GM21737 (cell line): ENCODE measurements at regions not wholly inside any gene's neighbourhood (a gene's known extent, or its start where the extent isn't known, plus 50 kb on each side); places are given as distances from the start of the nearest gene placed in this dataset.

ENCODE experiments used
- ATAC-seq: cut with Tn5 transposase; IDR thresholded peaks from one replicate; pipeline ENCODE4 v1.9.1; 2021; ENCODE audit warnings: mild to moderate bottlenecking, moderate library complexity; ENCODE audit not compliant: unreplicated experiment

- no peak for ATAC-seq
These were observed 222.8 kb upstream of the PRR20A start for GRCh38 chr13:56917966-56918365.

- ATAC-seq: no peak
These were observed 217.0 kb upstream of the PRR20A start for GRCh38 chr13:56923626-56924140.

- no peak for ATAC-seq
These were observed 216.3 kb upstream of the PRR20A start for GRCh38 chr13:56924401-56924800.

GRCh38 chr13:56932104-56932503 is 208.6 kb upstream of the PRR20A start:
- ATAC-seq: no peak

- no peak for ATAC-seq
These were observed 186.8 kb upstream of the PRR20A start for GRCh38 chr13:56953965-56954364.

- no peak for ATAC-seq
These were observed 165.1 kb upstream of the PRR20A start for GRCh38 chr13:56975647-56976046.

GRCh38 chr13:56980856-56981255 is 159.9 kb upstream of the PRR20A start:
- no peak for ATAC-seq

- ATAC-seq: no peak
These were observed 154.6 kb upstream of the PRR20A start for GRCh38 chr13:56986121-56986520.

- no peak for ATAC-seq
These were observed 152.2 kb upstream of the PRR20A start for GRCh38 chr13:56988543-56988942.

- ATAC-seq: no peak
These were observed 137.0 kb upstream of the PRR20A start for GRCh38 chr13:57003682-57004081.

GRCh38 chr13:57017357-57017756 is 123.4 kb upstream of the PRR20A start:
- no peak for ATAC-seq

- ATAC-seq: no peak
These were observed 121.8 kb upstream of the PRR20A start for GRCh38 chr13:57018915-57019314.

- no peak for ATAC-seq
These were observed 110.0 kb upstream of the PRR20A start for GRCh38 chr13:57030671-57031070.

- ATAC-seq: no peak
These were observed 104.4 kb upstream of the PRR20A start for GRCh38 chr13:57036290-57036689.

- no peak for ATAC-seq
These were observed 95.8 kb upstream of the PRR20A start for GRCh38 chr13:57044910-57045309.

GRCh38 chr13:57045826-57046546 is 94.7 kb upstream of the PRR20A start:
- ATAC-seq: no peak

GRCh38 chr13:57056601-57057180 is 84.0 kb upstream of the PRR20A start:
- no peak for ATAC-seq

GRCh38 chr13:57063007-57063406 is 77.7 kb upstream of the PRR20A start:
- ATAC-seq: no peak

- no peak for ATAC-seq
These were observed 66.7 kb upstream of the PRR20A start for GRCh38 chr13:57073983-57074382.

GRCh38 chr13:57075588-57075987 is 65.1 kb upstream of the PRR20A start:
- ATAC-seq: no peak

GRCh38 chr13:57087006-57087405 is 53.7 kb upstream of the PRR20A start:
- ATAC-seq: no peak
